Astrocyte (in vitro differentiated cells and primary cell): ENCODE measurements at regions not wholly inside any gene's neighbourhood (a gene's known extent, or its start where the extent isn't known, plus 50 kb on each side); places are given as distances from the start of the nearest gene placed in this dataset.

ENCODE experiments used
- DNase-seq: peaks from one replicate; pipeline ENCODE4 v3.0.0-alpha.2; 2010; ENCODE audit warnings: low read depth
- FAIRE-seq: peaks from 2 replicates; lab custom pipeline; 2011; peaks lifted over from hg19 to GRCh38; lab: Jason Lieb, UNC
- H2AFZ ChIP-seq: 2 replicates; pipeline ENCODE4 v1.6.0; 2012; ENCODE audit warnings: low read depth, low read length, inconsistent platforms
- H3K27ac ChIP-seq: 2 replicates; pipeline ENCODE4 v1.5.1; 2011; ENCODE audit warnings: low read depth, low read length, inconsistent platforms
- H3K27me3 ChIP-seq: 2 replicates; pipeline ENCODE4 v1.6.0; 2011; ENCODE audit warnings: low read length, inconsistent platforms; ENCODE audit not compliant: insufficient read depth
- H3K36me3 ChIP-seq: 2 replicates; pipeline ENCODE4 v1.5.1; 2011; ENCODE audit warnings: low read length, inconsistent platforms; ENCODE audit not compliant: insufficient read depth
- H3K4me1 ChIP-seq: 2 replicates; pipeline ENCODE4 v1.5.1; 2011; ENCODE audit warnings: low read length, inconsistent platforms; ENCODE audit not compliant: insufficient read depth
- H3K4me2 ChIP-seq: 2 replicates; pipeline ENCODE4 v1.6.0; 2012; ENCODE audit warnings: low read length, inconsistent platforms
- H3K4me3 ChIP-seq: 2 replicates; pipeline ENCODE4 v1.5.1; 2011; ENCODE audit warnings: low read depth, mild to moderate bottlenecking, low read length, inconsistent platforms; ENCODE audit not compliant: insufficient read depth
- H3K79me2 ChIP-seq: 2 replicates; pipeline ENCODE4 v1.6.0; 2012; ENCODE audit warnings: mild to moderate bottlenecking, low read length, inconsistent platforms; ENCODE audit not compliant: insufficient read depth
- H3K9ac ChIP-seq: 2 replicates; pipeline ENCODE4 v1.6.0; 2012; ENCODE audit warnings: mild to moderate bottlenecking, low read length, inconsistent platforms
- H3K9me3 ChIP-seq: 2 replicates; pipeline ENCODE4 v1.5.1; 2012; ENCODE audit warnings: low read depth, mild to moderate bottlenecking, low read length, inconsistent platforms; ENCODE audit not compliant: insufficient read depth
- H4K20me1 ChIP-seq: 2 replicates; pipeline ENCODE4 v1.6.0; 2012; ENCODE audit warnings: low read length, inconsistent platforms; ENCODE audit not compliant: insufficient read depth
- H3K27ac Mint-ChIP-seq: one replicate; pipeline ENCODE4 v1.8.0; 2021; ENCODE audit warnings: mild to moderate bottlenecking, mixed read lengths; ENCODE audit not compliant: unreplicated experiment
- H3K27me3 Mint-ChIP-seq: one replicate; pipeline ENCODE4 v1.8.0; 2021; ENCODE audit warnings: low read depth, mixed read lengths; ENCODE audit not compliant: unreplicated experiment
- H3K36me3 Mint-ChIP-seq: one replicate; pipeline ENCODE4 v1.8.0; 2021; ENCODE audit warnings: low read depth, mixed read lengths; ENCODE audit not compliant: unreplicated experiment
- H3K4me1 Mint-ChIP-seq: one replicate; pipeline ENCODE4 v1.8.0; 2021; ENCODE audit warnings: low read depth, mixed read lengths; ENCODE audit not compliant: unreplicated experiment
- H3K4me3 Mint-ChIP-seq: one replicate; pipeline ENCODE4 v1.8.0; 2021; ENCODE audit warnings: mild to moderate bottlenecking, moderate library complexity, mixed read lengths; ENCODE audit not compliant: unreplicated experiment
- H3K9me3 Mint-ChIP-seq: one replicate; pipeline ENCODE4 v1.8.0; 2021; ENCODE audit warnings: mild to moderate bottlenecking, mixed read lengths; ENCODE audit not compliant: unreplicated experiment
- CTCF ChIP-seq: IDR thresholded peaks from 2 replicates; pipeline ENCODE4 v1.5.1; 2011; ENCODE audit warnings: low read depth, mild to moderate bottlenecking, inconsistent platforms, low read length, moderate library complexity; ENCODE audit not compliant: insufficient read depth
- EZH2 ChIP-seq: IDR thresholded peaks from 2 replicates; pipeline ENCODE4 v1.6.1; 2012; ENCODE audit warnings: mild to moderate bottlenecking, low read length, inconsistent platforms; ENCODE audit not compliant: insufficient read depth

- Histone ChIP-seq H3K36me3 (no peaks in the 10 kb centered on the region), H3K27me3 (no peaks in the 10 kb centered on the region), H3K9me3 (peaks cover 5% of the 10 kb centered on the region), H3K4me3 (no peak overlapping the region), H3K9ac (no peak overlapping the region), H3K4me1 (no peaks in the 10 kb centered on the region), H3K27ac (no peak overlapping the region), H3K4me2 (no peak overlapping the region), H4K20me1 (no peaks in the 10 kb centered on the region), H2AFZ (no peak overlapping the region), H3K79me2 (no peaks in the 10 kb centered on the region)
- Mint-ChIP-seq H3K27me3 (no peaks in the 10 kb centered on the region), H3K4me3 (no peak overlapping the region), H3K4me1 (no peaks in the 10 kb centered on the region), H3K9me3 (peaks cover 3% of the 10 kb centered on the region), H3K27ac (no peak overlapping the region), H3K36me3 (no peaks in the 10 kb centered on the region)
- DNase-seq (no peak), FAIRE-seq (no peak)
- no peak for TF ChIP-seq CTCF
- no peak for TF ChIP-seq EZH2
These were observed 172.4 kb downstream of the ZNF486 start for GRCh38 chr19:20339444-20339843.

DNA sequence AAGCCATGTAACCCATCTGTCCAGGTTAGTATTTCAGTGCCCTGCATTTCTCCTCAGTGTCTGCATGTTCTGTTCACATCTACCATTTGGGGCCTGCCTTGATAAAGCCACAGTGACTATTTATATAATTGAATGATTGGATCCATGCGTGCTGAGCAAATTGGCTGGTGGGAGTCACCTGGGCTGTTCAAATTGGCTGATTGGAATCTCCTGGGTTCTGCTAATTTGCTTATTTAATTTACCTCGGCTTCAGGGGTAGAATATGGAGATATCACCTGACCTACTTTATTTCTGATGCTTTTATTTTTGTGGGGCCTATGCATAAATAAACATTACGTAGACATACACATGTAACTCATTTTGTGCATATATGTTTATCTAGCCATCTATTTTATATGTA is 167.7 kb downstream of the ZNF486 start:
- H3K79me2 ChIP-seq: no peaks in the 10 kb centered on the region
- TF ChIP-seq EZH2: no peak
- TF ChIP-seq CTCF: no peak
- no peak overlapping the region for H2AFZ ChIP-seq
- H3K4me3 Mint-ChIP-seq: no peak overlapping the region
- H3K27me3 ChIP-seq: no peaks in the 10 kb centered on the region
- no peak for FAIRE-seq
- no peak overlapping the region for H3K9ac ChIP-seq
- H3K27me3 Mint-ChIP-seq: no peaks in the 10 kb centered on the region
- H3K36me3 Mint-ChIP-seq: no peaks in the 10 kb centered on the region
- H3K4me1 Mint-ChIP-seq: no peaks in the 10 kb centered on the region
- H3K27ac ChIP-seq: no peak overlapping the region
- H4K20me1 ChIP-seq: no peaks in the 10 kb centered on the region
- no peaks in the 10 kb centered on the region for H3K4me1 ChIP-seq
- no peak overlapping the region for H3K27ac Mint-ChIP-seq
- H3K9me3 Mint-ChIP-seq: peaks cover 6% of the 10 kb centered on the region
- H3K4me3 ChIP-seq: no peak overlapping the region
- peaks cover 5% of the 10 kb centered on the region for H3K9me3 ChIP-seq
- no peaks in the 10 kb centered on the region for H3K36me3 ChIP-seq
- no peak for DNase-seq
- H3K4me2 ChIP-seq: no peak overlapping the region

DNA sequence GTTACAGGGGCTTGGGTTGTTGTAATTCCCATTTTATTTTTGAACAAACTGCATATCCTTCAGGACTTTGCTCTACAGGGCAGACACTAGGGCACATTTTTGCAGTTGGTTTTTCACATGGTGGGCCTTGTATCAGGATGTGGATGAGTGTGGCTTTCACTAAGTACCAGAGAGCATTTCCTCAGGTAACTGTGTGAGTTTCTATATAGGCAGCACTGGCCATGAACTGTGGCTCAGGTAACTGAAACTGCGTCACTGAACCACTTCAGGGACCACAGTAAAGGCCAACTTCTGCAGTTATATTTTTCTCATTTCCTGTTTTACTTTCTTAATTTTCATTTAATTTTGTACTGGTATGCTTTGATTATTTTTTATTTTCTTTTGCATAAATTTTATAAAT is 166.5 kb downstream of the ZNF486 start:
- Histone ChIP-seq H3K4me1 (no peaks in the 10 kb centered on the region), H3K27ac (no peak overlapping the region), H3K9me3 (peaks cover 3% of the 10 kb centered on the region), H3K4me3 (no peak overlapping the region), H3K27me3 (no peaks in the 10 kb centered on the region), H3K36me3 (no peaks in the 10 kb centered on the region), H3K79me2 (no peaks in the 10 kb centered on the region), H3K9ac (no peak overlapping the region), H4K20me1 (no peaks in the 10 kb centered on the region), H3K4me2 (no peak overlapping the region), H2AFZ (no peak overlapping the region)
- no peak for DNase-seq
- FAIRE-seq: no peak
- no peaks in the 10 kb centered on the region for H3K27me3 Mint-ChIP-seq
- H3K27ac Mint-ChIP-seq: no peak overlapping the region
- H3K36me3 Mint-ChIP-seq: no peaks in the 10 kb centered on the region
- peaks cover 6% of the 10 kb centered on the region for H3K9me3 Mint-ChIP-seq
- no peaks in the 10 kb centered on the region for H3K4me1 Mint-ChIP-seq
- H3K4me3 Mint-ChIP-seq: no peak overlapping the region
- TF ChIP-seq CTCF (no peak), EZH2 (no peak)
